CD4-positive, alpha-beta T cell treated with Interleukin-15 for 4 hours (primary cell): ENCODE measurements at regions not wholly inside any gene's neighbourhood (a gene's known extent, or its start where the extent isn't known, plus 50 kb on each side); places are given as distances from the start of the nearest gene placed in this dataset.
"Not testable (repeated sequence)": the region's sequence is repeated elsewhere in the genome, so short reads cannot be mapped to it uniquely, and the experiment has no call there.

Source experiments
- DNase-seq: peaks from one replicate; pipeline ENCODE4 v3.0.0-alpha.2; 2020; ENCODE audit warnings: low spot score

- no peak for DNase-seq
These were observed 90.0 kb downstream of the IGLL5 start for GRCh38 chr22:22977479-22978200.

DNA sequence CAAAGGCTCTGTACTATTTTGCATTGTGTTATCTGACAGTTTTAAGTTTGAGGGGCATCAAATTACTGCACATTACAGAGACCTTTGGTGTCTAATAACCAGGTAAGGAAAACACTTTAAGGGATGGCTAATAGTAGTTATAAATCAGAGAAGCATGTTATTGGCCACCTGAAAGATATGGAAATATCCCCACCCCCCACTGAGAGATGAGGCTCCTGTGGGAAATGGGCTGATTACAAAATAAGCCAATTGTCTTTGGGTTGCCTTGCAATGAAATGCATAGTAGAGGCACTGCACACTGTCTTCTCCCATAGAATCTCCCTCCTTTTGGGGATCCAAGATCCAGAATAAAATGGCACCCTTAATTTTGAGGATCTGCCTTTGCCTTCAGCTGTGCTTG is 91.0 kb downstream of the IGLL5 start:
- DNase-seq: no peak

- no peak for DNase-seq
These were observed 91.1 kb upstream of the GNAZ start for GRCh38 chr22:22979121-22979724.

DNA sequence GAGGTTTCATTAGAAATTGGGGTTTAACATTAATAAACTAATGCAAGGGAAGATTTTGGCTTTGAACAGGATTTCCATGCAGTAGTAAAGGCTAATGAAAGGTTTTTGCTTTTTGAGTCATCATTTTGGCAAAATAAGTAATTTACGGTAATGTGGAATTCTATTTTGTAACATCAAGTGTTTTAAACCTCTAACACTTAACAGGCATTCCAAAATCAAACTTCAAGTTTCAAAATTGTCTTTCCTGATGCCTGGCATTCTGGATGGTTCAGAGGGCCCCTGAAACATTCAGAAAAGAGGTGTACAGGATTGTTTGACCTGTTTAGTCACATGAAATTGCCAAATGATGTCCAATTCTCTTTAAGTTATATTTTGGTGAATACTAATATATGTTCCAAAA is 90.4 kb upstream of the GNAZ start:
- no peak for DNase-seq

GRCh38 chr22:22981670-22982571 is 88.4 kb upstream of the GNAZ start:
- no peak for DNase-seq

DNA sequence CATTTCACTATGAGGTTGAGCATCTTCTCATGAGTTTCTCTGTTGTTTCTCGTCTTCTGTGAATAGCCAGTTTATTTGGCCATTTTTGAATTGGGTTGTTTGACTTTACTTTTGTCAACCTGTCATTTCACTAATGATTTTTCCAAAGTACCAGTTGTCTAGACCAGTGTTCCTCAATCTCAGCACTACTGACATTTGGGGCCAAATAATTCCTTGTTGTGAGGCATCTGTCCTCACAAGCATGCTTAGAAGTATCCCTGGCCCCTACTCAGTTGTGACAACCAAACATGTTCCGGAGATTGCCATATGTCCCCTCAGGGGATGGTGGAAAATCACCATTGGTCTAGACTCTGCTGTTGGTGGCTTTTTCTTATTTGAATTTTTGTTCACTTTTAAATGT is 87.7 kb upstream of the GNAZ start:
- no peak for DNase-seq

DNA sequence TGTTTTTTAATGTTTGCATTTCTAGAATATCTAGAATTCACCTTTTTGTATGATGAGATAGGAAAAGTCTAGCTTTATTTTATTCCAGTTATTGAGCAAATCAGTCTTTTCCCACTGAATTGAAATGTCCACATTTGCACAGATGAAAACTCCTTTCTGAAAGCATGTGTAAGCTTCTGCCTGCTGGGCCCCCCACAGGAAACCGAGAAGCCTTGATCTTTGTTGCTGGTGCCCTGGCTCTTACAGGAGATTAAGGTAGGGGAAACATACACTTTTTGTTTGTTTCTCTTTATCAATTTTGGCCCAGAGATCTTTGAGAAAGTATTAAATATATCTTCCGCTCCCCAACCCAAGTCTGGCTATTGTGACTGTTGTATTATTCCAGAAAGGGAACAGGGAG is 87.2 kb upstream of the GNAZ start:
- DNase-seq: no peak

- no peak for DNase-seq
These were observed 86.5 kb upstream of the GNAZ start for GRCh38 chr22:22983816-22984215.

- no peak for DNase-seq
These were observed 85.4 kb upstream of the GNAZ start for GRCh38 chr22:22984967-22985366.

GRCh38 chr22:22986008-22986407 is 84.3 kb upstream of the GNAZ start:
- DNase-seq: no peak

DNA sequence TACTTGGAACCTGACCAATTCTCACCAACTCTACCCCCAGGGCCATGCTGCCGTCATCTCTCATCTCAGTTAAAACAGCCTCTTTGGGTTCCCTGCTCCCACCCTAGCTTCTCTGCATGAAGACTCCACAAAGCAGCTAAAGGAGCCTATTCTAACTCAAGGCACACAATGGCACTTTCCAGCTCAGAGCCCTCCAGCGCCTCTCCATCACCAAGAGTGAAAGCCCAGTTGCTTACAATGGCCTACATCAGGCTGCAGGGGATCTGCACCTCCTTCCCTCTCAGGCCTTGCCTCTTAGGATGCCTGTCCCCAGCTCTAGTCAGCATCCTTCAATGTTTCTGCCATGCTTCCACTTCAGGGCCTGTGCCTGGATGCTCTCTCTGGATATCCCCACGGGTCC is 83.7 kb upstream of the GNAZ start:
- DNase-seq: no peak

DNA sequence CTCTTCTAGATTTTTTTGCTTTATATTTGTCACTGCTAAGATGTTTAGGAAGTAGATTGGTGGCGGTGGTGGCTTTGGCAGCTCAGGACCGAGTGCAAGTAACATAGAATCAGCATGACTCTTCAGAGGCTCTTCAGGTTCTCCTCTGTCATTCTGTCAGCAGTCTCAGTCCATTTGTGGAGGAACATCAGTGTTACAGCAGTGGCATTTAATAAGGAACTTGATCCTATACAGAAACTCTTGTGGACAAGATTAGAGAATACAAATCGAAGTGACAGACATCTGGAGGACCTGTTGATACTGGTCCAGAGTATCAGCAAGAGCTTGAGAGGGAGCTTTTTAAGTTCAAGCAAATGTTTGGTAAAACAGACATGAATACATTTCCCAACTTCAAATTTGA is 82.2 kb upstream of the GNAZ start:
- no peak for DNase-seq

GRCh38 chr22:22988785-22989184 is 81.5 kb upstream of the GNAZ start:
- no peak for DNase-seq

DNA sequence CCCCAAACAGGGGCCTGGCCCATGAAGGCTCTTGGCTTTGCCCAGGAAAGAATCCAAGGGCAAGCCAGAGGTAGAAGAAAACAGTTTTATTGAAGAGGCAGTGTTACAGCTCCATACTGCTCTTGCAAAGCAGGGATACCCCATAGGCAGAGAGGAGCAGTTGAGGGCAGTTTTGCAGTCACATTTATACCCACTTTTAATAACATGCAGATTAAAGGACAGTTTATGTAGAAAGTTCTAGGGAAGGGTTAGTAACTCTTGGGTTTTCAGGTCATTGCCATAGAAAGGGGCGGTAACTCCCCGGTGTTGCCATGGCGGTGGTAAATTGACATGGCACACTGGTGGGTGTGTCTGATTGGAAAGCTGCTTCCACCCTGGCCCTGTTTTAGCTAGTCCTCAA is 80.5 kb upstream of the GNAZ start:
- no peak for DNase-seq

DNA sequence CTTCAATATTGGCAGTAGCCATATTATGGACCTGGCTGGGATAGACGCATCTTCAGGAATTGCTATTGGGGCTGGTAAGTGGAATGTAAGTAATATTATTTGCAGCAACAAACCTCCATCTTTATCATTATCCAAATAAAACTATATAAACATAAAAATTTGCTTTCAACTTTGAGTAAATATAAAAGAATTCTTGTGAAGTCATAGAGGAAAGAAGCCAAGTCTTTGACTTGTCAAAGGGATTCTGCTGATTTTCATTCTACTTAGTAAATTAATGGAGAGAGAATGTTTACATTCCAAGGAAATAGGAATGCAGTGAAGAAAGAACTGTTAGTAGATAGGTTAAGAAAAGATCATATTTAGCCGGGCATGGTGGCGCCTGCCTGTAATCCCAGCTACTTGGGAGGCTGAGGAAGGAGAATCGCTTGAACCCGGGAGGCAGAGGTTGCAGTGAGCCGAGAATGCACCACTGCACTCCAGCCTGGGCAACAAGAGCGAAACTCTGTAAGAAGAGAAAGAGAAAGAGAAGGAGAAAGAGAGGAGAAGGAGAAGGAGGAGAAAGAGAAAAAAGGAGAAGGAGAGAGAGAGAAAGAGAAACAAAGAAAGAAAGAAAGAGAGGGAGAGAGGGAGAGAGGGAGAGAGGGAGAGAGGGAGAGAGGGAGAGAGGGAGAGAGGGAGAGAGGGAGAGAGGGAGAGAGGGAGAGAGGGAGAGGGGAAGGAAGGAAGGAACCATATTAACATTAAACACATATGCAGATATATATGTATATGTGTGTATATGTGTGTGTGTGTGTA is 79.4 kb upstream of the GNAZ start:
- DNase-seq: not testable (repeated sequence)

DNA sequence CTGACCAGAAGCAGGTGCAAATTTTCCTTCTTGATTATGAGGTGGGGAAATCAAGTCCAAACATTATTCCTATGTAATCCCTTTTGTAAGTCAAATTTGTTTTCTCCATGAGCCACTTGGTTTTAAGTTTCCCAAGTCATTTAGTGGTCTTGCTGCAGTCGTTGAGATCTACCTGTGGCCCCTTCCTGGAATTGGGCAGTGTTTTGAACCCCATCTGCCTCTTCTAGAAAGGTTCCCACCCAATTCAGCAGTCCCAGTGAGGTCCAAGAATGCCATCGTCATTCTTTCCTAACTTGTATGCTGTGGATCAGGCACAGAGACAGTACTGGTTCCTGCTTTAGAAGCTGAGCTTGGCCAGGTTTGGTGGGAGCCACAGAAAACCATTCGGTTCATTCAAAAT is 77.8 kb upstream of the GNAZ start:
- no peak for DNase-seq

- no peak for DNase-seq
These were observed 77.1 kb upstream of the GNAZ start for GRCh38 chr22:22993184-22993583.

DNA sequence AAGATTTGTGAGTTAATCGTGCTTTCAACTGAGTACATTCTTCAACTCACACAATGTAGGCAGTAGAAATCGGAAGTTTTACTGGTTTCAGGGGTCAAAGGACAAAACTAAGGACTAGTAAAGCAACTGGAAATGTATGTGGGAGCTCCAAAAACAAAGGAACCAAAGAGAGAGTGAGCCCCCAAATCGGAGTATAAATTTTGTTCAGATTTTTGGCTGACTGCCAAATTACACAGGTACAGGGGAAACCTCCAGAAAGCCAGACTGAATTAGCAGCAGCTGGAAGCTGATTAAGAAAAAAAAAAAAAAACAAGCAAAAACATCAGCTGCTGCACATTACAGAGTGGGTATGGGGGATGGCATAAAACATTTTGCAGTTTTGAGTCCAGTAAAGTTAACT is 75.2 kb upstream of the GNAZ start:
- no peak for DNase-seq

- DNase-seq: no peak
These were observed 73.6 kb upstream of the GNAZ start for GRCh38 chr22:22996511-22997261.

GRCh38 chr22:22997262-22997898 is 72.9 kb upstream of the GNAZ start:
- DNase-seq: no peak

DNA sequence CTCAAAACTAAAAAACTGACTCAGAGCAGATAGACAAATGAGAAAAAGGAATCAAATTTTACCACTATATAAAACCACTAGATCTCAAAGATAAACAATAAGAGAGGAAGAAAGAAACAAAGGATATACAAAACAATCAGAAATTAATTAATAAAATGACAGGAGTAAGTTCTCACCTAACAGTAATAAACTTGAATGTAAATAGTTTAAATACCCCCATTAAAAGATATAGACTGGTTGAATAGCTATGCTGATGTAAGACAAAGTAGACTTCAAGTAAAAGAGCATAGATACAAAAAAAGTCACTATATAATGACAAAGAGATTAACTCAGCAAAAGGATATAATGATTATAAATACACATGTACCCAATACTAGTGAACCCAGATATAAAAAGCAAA is 72.3 kb upstream of the GNAZ start:
- DNase-seq: no peak
